ENCODE measurements at regions not wholly inside any gene's neighbourhood (a gene's known extent, or its start where the extent isn't known, plus 50 kb on each side); places are given as distances from the start of the nearest gene placed in this dataset.

GRCh38 chr7:131226514-131226865, 101.2 kb upstream of the MKLN1 start:
- peaks cover 0 to 27% of the 10 kb centered on the region in 2 donors for H3K4me1 ChIP-seq
- TF ChIP-seq CTCF (IDR thresholded peaks at IDR 0.05 in 4 of 5, conservative IDR thresholded peaks at IDR 0.05 in 1 of 5) (no peak), POLR2A (IDR thresholded peaks at IDR 0.05) (no peak)
- DNase-seq (no peak), ATAC-seq (no peak)
- peak overlapping the region in 1 of 4 donors; percentile 45 for H3K27ac ChIP-seq
- H3K27me3 ChIP-seq: no peaks in the 10 kb centered on the region
- no peaks in the 10 kb centered on the region for H3K36me3 ChIP-seq
- H3K4me3 ChIP-seq: no peak overlapping the region
- in situ Hi-C loops (cut with MboI; ENCODE audit: low sequenced_read_pairs in 4 of 4) (no loop called here), intact Hi-C loops (cut with DNase I; ENCODE audit: low total_unique reads) (no loop called here)
- no peaks in the 10 kb centered on the region for H3K9me3 ChIP-seq

GRCh38 chr7:131231381-131232220, 96.1 kb upstream of the MKLN1 start:
- no peaks in the 10 kb centered on the region for H3K9me3 ChIP-seq
- DNase-seq: peak in 1 of 2 donors; percentile 21
- peaks cover 12 to 15% of the 10 kb centered on the region in 2 donors for H3K4me1 ChIP-seq
- peak overlapping the region; percentile 9 to 19 (median 16) for H3K27ac ChIP-seq
- no peaks in the 10 kb centered on the region for H3K27me3 ChIP-seq
- no peak for TF ChIP-seq CTCF (IDR thresholded peaks at IDR 0.05 in 4 of 5, conservative IDR thresholded peaks at IDR 0.05 in 1 of 5)
- no peak for TF ChIP-seq POLR2A (IDR thresholded peaks at IDR 0.05)
- ATAC-seq: peak; percentile 47 to 52
- no peak overlapping the region for H3K4me3 ChIP-seq
- no peaks in the 10 kb centered on the region for H3K36me3 ChIP-seq
- in situ Hi-C loops (cut with MboI; ENCODE audit: low sequenced_read_pairs in 4 of 4) (no loop called here), intact Hi-C loops (cut with DNase I; ENCODE audit: low total_unique reads) (loop anchor here (5.0 kb wide), 1 partner anchor 39 kb away; no protein-coding TSS in a partner anchor)

DNA sequence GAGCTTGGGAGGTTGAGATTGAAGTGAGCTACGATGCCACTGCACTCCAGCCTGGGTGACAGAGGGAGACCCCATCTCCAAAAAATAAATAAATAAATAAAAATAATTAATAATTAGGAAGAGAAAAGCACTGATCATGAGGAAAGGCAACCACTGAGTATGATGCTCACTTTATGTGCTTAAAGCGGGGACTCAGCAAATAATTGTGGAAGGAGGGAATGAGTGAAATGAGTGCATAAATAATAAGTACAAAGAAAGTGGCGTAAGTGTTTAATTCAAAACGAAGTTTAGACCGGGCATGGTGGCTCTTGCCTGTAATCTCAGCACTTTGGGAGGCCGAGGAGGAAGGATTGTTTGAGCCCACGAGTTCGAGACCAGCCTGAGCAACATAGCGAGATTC, 94.9 kb upstream of the MKLN1 start:
- no peak overlapping the region for H3K27ac ChIP-seq
- no peaks in the 10 kb centered on the region for H3K27me3 ChIP-seq
- H3K36me3 ChIP-seq: no peaks in the 10 kb centered on the region
- in situ Hi-C loops (cut with MboI; ENCODE audit: low sequenced_read_pairs in 4 of 4): no loop called here
- DNase-seq (no peak), ATAC-seq (no peak)
- TF ChIP-seq CTCF (IDR thresholded peaks at IDR 0.05 in 4 of 5, conservative IDR thresholded peaks at IDR 0.05 in 1 of 5) (no peak), POLR2A (IDR thresholded peaks at IDR 0.05) (no peak)
- intact Hi-C loops (cut with DNase I; ENCODE audit: low total_unique reads): loop anchor here (5.0 kb wide), 1 partner anchor 40 kb away; no protein-coding TSS in a partner anchor
- H3K9me3 ChIP-seq: no peaks in the 10 kb centered on the region
- H3K4me1 ChIP-seq: peaks cover 12 to 15% of the 10 kb centered on the region in 2 donors
- no peak overlapping the region for H3K4me3 ChIP-seq

GRCh38 chr7:131233193-131233592, 94.5 kb upstream of the MKLN1 start:
- Histone ChIP-seq H3K9me3 (no peaks in the 10 kb centered on the region), H3K4me1 (peaks cover 12 to 18% of the 10 kb centered on the region in 2 donors), H3K27me3 (no peaks in the 10 kb centered on the region), H3K4me3 (no peak overlapping the region), H3K27ac (no peak overlapping the region), H3K36me3 (no peaks in the 10 kb centered on the region)
- intact Hi-C loops (cut with DNase I; ENCODE audit: low total_unique reads): loop anchor here (5.0 kb wide), 1 partner anchor 41 kb away; no protein-coding TSS in a partner anchor
- no peak for ATAC-seq
- in situ Hi-C loops (cut with MboI; ENCODE audit: low sequenced_read_pairs in 4 of 4): no loop called here
- DNase-seq: no peak
- TF ChIP-seq POLR2A (IDR thresholded peaks at IDR 0.05) (no peak), CTCF (IDR thresholded peaks at IDR 0.05 in 4 of 5, conservative IDR thresholded peaks at IDR 0.05 in 1 of 5) (no peak)

Data from gastrocnemius medialis (tissue), 4 donors.